ENCODE measurements at regions not wholly inside any gene's neighbourhood (a gene's known extent, or its start where the extent isn't known, plus 50 kb on each side); places are given as distances from the start of the nearest gene placed in this dataset.

GRCh38 chr11:37134637-37135036 is 536.6 kb upstream of the RAG2 start:
- TF ChIP-seq POLR2A (IDR thresholded peaks at IDR 0.05) (no peak), CTCF (IDR thresholded peaks at IDR 0.05) (no peak)
